SK-N-SH (cell line): ENCODE measurements at regions not wholly inside any gene's neighbourhood (a gene's known extent, or its start where the extent isn't known, plus 50 kb on each side); places are given as distances from the start of the nearest gene placed in this dataset.

ENCODE experiments used
- CTCF ChIA-PET: fragments of 300-600, 350-600 bp; formaldehyde crosslinking; extraction: SDS; loops from one replicate; lab custom pipeline; 2021; lab: Yijun Ruan, JAX
- POLR2A ChIA-PET: fragments of 350-600 bp; sonication (Branson Sonifier 250); formaldehyde crosslinking; extraction: SDS; loops from one replicate; lab custom pipeline; 2020; ENCODE audit warnings: antibody characterized with exemption, inconsistent platforms; lab: Yijun Ruan, JAX
- DNase-seq: peaks from one replicate; pipeline ENCODE4 v3.0.0; 2012
- H2AFZ ChIP-seq: fragments of 200-600 bp; sonication (generic); 2 replicates; pipeline ENCODE4 v1.8.1; 2016; ENCODE audit warnings: antibody characterized with exemption, mild to moderate bottlenecking, low read depth
- H3F3A ChIP-seq: fragments of 200-600 bp; sonication (generic); replicated peaks from 2 replicates; pipeline ENCODE3; 2016; ENCODE audit warnings: antibody characterized with exemption, mild to moderate bottlenecking; ENCODE audit not compliant: insufficient read depth
- H3K27ac ChIP-seq, 2 experiments: fragments of 200-500 bp in 1 of 2; fragments of 200-600 bp in 1 of 2; sonication (Bioruptor generic) in 1 of 2; sonication (generic), shearing (Covaris generic) in 1 of 2; 2 replicates each; pipeline versions ENCODE4 v1.5.1 to v1.6.1; 2014 to 2016; ENCODE audit warnings: low read depth in 2 of 2, inconsistent platforms in 1 of 2, low read length in 1 of 2, mild to moderate bottlenecking in 1 of 2, mixed read lengths in 1 of 2
- H3K27me3 ChIP-seq: fragments of 200-600 bp; sonication (generic), shearing (Covaris generic); 2 replicates; pipeline ENCODE4 v1.6.1; 2016; ENCODE audit warnings: mixed run types; ENCODE audit not compliant: insufficient read depth
- H3K36me3 ChIP-seq, 2 experiments: fragments of 200-500 bp in 1 of 2; fragments of 200-600 bp in 1 of 2; sonication (Bioruptor generic) in 1 of 2; sonication (generic) in 1 of 2; replicated peaks in 1 of 2; 2 replicates each; pipeline versions ENCODE3 to v1.5.1; 2014 to 2016; ENCODE audit warnings: low read length in 1 of 2, mild to moderate bottlenecking in 1 of 2; ENCODE audit not compliant: insufficient read depth in 2 of 2, control insufficient read depth in 1 of 2
- H3K4me1 ChIP-seq, 2 experiments: fragments of 200-500 bp in 1 of 2; fragments of 200-600 bp in 1 of 2; sonication (Bioruptor generic) in 1 of 2; sonication (generic), shearing (Covaris generic) in 1 of 2; 2 replicates each; pipeline versions ENCODE4 v1.5.1 to v1.6.1; 2014 to 2016; ENCODE audit warnings: low read depth in 1 of 2, low read length in 1 of 2, mixed run types in 1 of 2; ENCODE audit not compliant: insufficient read depth in 2 of 2, control insufficient read depth in 1 of 2
- H3K4me2 ChIP-seq: fragments of 200-600 bp; sonication (generic), shearing (Covaris generic); 2 replicates; pipeline ENCODE4 v1.6.1; 2017; ENCODE audit warnings: mixed run types
- H3K4me3 ChIP-seq, 2 experiments: fragments of 200-500 bp in 1 of 2; fragments of 200-600 bp in 1 of 2; sonication (Bioruptor generic) in 1 of 2; sonication (generic), shearing (Covaris generic) in 1 of 2; 2 replicates each; pipeline versions ENCODE4 v1.5.1 to v1.8.1; 2014 to 2016; ENCODE audit warnings: low read depth in 2 of 2, inconsistent platforms in 1 of 2, low read length in 1 of 2, mild to moderate bottlenecking in 1 of 2, mixed read lengths in 1 of 2, moderate library complexity in 1 of 2
- H3K79me2 ChIP-seq: fragments of 200-600 bp; sonication (generic); 2 replicates; pipeline ENCODE4 v1.8.1; 2017; ENCODE audit warnings: mild to moderate bottlenecking; ENCODE audit not compliant: insufficient read depth
- H3K9ac ChIP-seq: fragments of 200-600 bp; sonication (generic); 2 replicates; pipeline ENCODE4 v1.6.1; 2017; ENCODE audit warnings: mixed run types
- H3K9me2 ChIP-seq: fragments of 200-600 bp; sonication (generic); 2 replicates; pipeline ENCODE4 v1.6.1; 2017; ENCODE audit warnings: mixed run types
- H3K9me3 ChIP-seq: fragments of 200-600 bp; sonication (generic); 2 replicates; pipeline ENCODE4 v1.6.1; 2017; ENCODE audit warnings: mixed run types, mild to moderate bottlenecking, moderate library complexity
- H4K20me1 ChIP-seq: fragments of 200-600 bp; sonication (generic); 2 replicates; pipeline ENCODE4 v1.6.1; 2017; ENCODE audit warnings: mild to moderate bottlenecking, mixed run types; ENCODE audit not compliant: insufficient read depth
- CHD2 ChIP-seq: fragments of 150-350 bp; IDR thresholded peaks from 2 replicates; pipeline ENCODE4 v1.6.1; 2018; ENCODE audit warnings: low read length; ENCODE audit not compliant: partially characterized antibody
- CTCF ChIP-seq: fragments of 200-600 bp; sonication (generic); IDR thresholded peaks from 2 replicates; pipeline ENCODE4 v1.6.1; 2017; ENCODE audit warnings: antibody characterized with exemption, mild to moderate bottlenecking, moderate library complexity
- EP300 ChIP-seq, 2 experiments: IDR thresholded peaks; 2 replicates each; pipeline versions ENCODE4 v1.4.0 to v1.6.1; 2012; ENCODE audit warnings: borderline replicate concordance in 1 of 2, low read depth in 1 of 2, low read length in 1 of 2
- FOSL2 ChIP-seq: IDR thresholded peaks from 2 replicates; pipeline ENCODE4 v1.4.0; 2012; ENCODE audit warnings: low read depth, mild to moderate bottlenecking, moderate library complexity, borderline replicate concordance
- GABPA ChIP-seq: IDR thresholded peaks from 2 replicates; pipeline ENCODE4 v1.4.0; 2012; ENCODE audit warnings: low read depth, mild to moderate bottlenecking
- MEF2A ChIP-seq: IDR thresholded peaks from 2 replicates; pipeline ENCODE4 v1.4.0; 2012; ENCODE audit warnings: low read depth, borderline replicate concordance
- MXI1 ChIP-seq: IDR thresholded peaks from 2 replicates; pipeline ENCODE4 v1.6.1; 2012; ENCODE audit warnings: mild to moderate bottlenecking, low read depth, low read length, improper control_type of control experiment
- NFIC ChIP-seq: IDR thresholded peaks from 2 replicates; pipeline ENCODE4 v1.4.0; 2012; ENCODE audit warnings: borderline replicate concordance
- NRF1 ChIP-seq: IDR thresholded peaks from 2 replicates; pipeline ENCODE4 v1.6.1; 2012; ENCODE audit warnings: low read depth, mild to moderate bottlenecking, low read length
- PBX3 ChIP-seq: IDR thresholded peaks from 2 replicates; pipeline ENCODE4; 2012
- POLR2AphosphoS5 ChIP-seq: IDR thresholded peaks from 2 replicates; pipeline ENCODE4 v1.6.1; 2012; ENCODE audit warnings: low read depth, low read length
- RAD21 ChIP-seq: IDR thresholded peaks from 2 replicates; pipeline ENCODE4 v1.6.1; 2012; ENCODE audit warnings: mild to moderate bottlenecking, low read length
- RFX5 ChIP-seq: IDR thresholded peaks from 2 replicates; pipeline ENCODE4 v1.6.1; 2012; ENCODE audit warnings: mild to moderate bottlenecking, improper control_type of control experiment, low read length
- SIN3A ChIP-seq: IDR thresholded peaks from 2 replicates; pipeline ENCODE4 v1.6.1; 2012; ENCODE audit warnings: low read depth, mild to moderate bottlenecking, low read length, moderate library complexity, borderline replicate concordance
- SMC3 ChIP-seq: IDR thresholded peaks from 2 replicates; pipeline ENCODE4 v1.6.1; 2012; ENCODE audit warnings: low read depth, low read length, improper control_type of control experiment
- TCF12 ChIP-seq: IDR thresholded peaks from 2 replicates; pipeline ENCODE4 v1.4.0; 2012
- TEAD4 ChIP-seq: IDR thresholded peaks from 2 replicates; pipeline ENCODE4 v1.4.0; 2012; ENCODE audit warnings: mild to moderate bottlenecking, borderline replicate concordance; ENCODE audit not compliant: insufficient read depth
- USF1 ChIP-seq: IDR thresholded peaks from 2 replicates; pipeline ENCODE4 v1.4.0; 2012; ENCODE audit warnings: low read depth, borderline replicate concordance
- USF2 ChIP-seq: fragments of 150-350 bp; IDR thresholded peaks from 2 replicates; pipeline ENCODE4 v1.6.1; 2017; ENCODE audit warnings: antibody characterized with exemption, low read length, low read depth, borderline replicate concordance
- YY1 ChIP-seq: IDR thresholded peaks from 2 replicates; pipeline ENCODE4 v1.4.0; 2012; ENCODE audit warnings: low read depth, mild to moderate bottlenecking
- ZBTB33 ChIP-seq: IDR thresholded peaks from 2 replicates; pipeline ENCODE4 v1.4.0; 2012; ENCODE audit warnings: low read depth, borderline replicate concordance
- WGBS: methylation state at CpG from one replicate; pipeline ENCODE4 v1.1.6; 2017; ENCODE audit warnings: low lambda C conversion rate; 5-methylcytosine and 5-hydroxymethylcytosine counted together

GRCh38 chr14:82720946-82721345 lies 1187.3 kb upstream of the SEL1L start:
- H3K4me1 ChIP-seq = no peaks in the 10 kb centered on the region
- H3K27me3 ChIP-seq = no peaks in the 10 kb centered on the region
- no peak overlapping the region for H3K4me3 ChIP-seq
- no peaks in the 10 kb centered on the region for H3K79me2 ChIP-seq
- H2AFZ ChIP-seq = no peak overlapping the region
- no peaks in the 10 kb centered on the region for H3K36me3 ChIP-seq
- no peak overlapping the region for H3K9ac ChIP-seq
- no peak overlapping the region for H3K4me2 ChIP-seq
- H3K9me3 ChIP-seq = no peaks in the 10 kb centered on the region
- no peaks in the 10 kb centered on the region for H4K20me1 ChIP-seq
- 8% methylated on average over 5 of the region's 5 CpGs for WGBS
- H3K27ac ChIP-seq = no peak overlapping the region
- DNase-seq = no peak
- CTCF ChIA-PET = no interaction called here
- no peaks in the 10 kb centered on the region for H3K9me2 ChIP-seq
- no peaks in the 10 kb centered on the region for H3F3A ChIP-seq
- TF ChIP-seq SIN3A (no peak), NRF1 (no peak), CTCF (no peak), POLR2AphosphoS5 (no peak), NFIC (no peak), GABPA (no peak), TEAD4 (no peak), RAD21 (no peak), PBX3 (no peak), YY1 (no peak), MXI1 (no peak), CHD2 (no peak), USF2 (no peak), FOSL2 (no peak)
- TF ChIP-seq, all 33 proteins: peak for 0
- POLR2A ChIA-PET = no interaction called here

GRCh38 chr14:82724316-82724715 lies 1190.7 kb upstream of the SEL1L start:
- Histone ChIP-seq H2AFZ (no peak overlapping the region), H3K9me3 (no peaks in the 10 kb centered on the region), H3K4me2 (no peak overlapping the region), H3K27me3 (no peaks in the 10 kb centered on the region), H3K4me3 (no peak overlapping the region), H3K36me3 (no peaks in the 10 kb centered on the region), H3K27ac (no peak overlapping the region), H3K4me1 (no peaks in the 10 kb centered on the region), H3F3A (no peaks in the 10 kb centered on the region), H3K79me2 (no peaks in the 10 kb centered on the region), H3K9ac (no peak overlapping the region), H3K9me2 (no peaks in the 10 kb centered on the region), H4K20me1 (no peaks in the 10 kb centered on the region)
- ChIA-PET CTCF (no interaction called here), POLR2A (no interaction called here)
- DNase-seq = no peak
- WGBS = 0% methylated on average over 2 of the region's 2 CpGs
- TF ChIP-seq USF1 (no peak), USF2 (no peak), SIN3A (no peak), RFX5 (no peak), EP300 (IDR thresholded peaks at IDR 0.05; ENCODE audit: borderline replicate concordance in 1 of 2, low read depth in 1 of 2, low read length in 1 of 2) (no peak), ZBTB33 (no peak), POLR2AphosphoS5 (no peak), YY1 (no peak), MEF2A (no peak), SMC3 (no peak), TCF12 (no peak)
